ENCODE measurements at regions not wholly inside any gene's neighbourhood (a gene's known extent, or its start where the extent isn't known, plus 50 kb on each side); places are given as distances from the start of the nearest gene placed in this dataset.
A peak's percentile ranks its signal among the peaks of the same experiment; 100 is the strongest.

DNA sequence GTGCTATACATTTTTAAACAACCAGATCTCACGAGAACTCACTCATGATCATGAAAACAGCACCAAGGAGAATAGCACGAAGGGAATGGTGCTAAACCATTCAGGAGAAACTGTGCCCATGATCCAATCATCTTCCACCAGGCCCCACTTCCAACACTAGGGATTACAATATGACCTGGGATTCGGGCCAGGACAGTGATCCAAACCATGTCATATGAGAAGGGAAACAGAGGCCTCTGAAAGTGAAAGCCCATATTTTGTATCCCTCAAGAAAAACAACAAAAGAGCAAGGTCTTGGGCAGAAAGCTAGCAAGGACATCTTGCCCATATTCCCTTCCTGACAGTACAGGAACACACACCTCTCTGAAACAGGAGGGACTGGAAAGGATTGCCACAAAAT is 163.9 kb upstream of the VASH1 start:
- peaks cover under 1% of the 10 kb centered on the region for H3K9me3 ChIP-seq (ENCODE audit: control insufficient read depth, insufficient read depth, low read length)
- H3K27me3 ChIP-seq (ENCODE audit: control insufficient read depth, insufficient read depth, low read length), result no peaks in the 10 kb centered on the region
- no peak for DNase-seq (ENCODE audit: low read depth in 4 of 6, low spot score in 6 of 6)
- no peak overlapping the region for H3K4me3 ChIP-seq (ENCODE audit: low read depth, low read length)
- H3K4me1 ChIP-seq (ENCODE audit: control insufficient read depth, insufficient read depth, low read length), result no peaks in the 10 kb centered on the region
- H3K27ac ChIP-seq (ENCODE audit: low read depth, low read length), result no peak overlapping the region
- 89% methylated on average over 3 of the region's 3 CpGs for WGBS (ENCODE audit: insufficient coverage)
- no peaks in the 10 kb centered on the region for H3K36me3 ChIP-seq (ENCODE audit: control insufficient read depth, insufficient read depth, low read length)

DNA sequence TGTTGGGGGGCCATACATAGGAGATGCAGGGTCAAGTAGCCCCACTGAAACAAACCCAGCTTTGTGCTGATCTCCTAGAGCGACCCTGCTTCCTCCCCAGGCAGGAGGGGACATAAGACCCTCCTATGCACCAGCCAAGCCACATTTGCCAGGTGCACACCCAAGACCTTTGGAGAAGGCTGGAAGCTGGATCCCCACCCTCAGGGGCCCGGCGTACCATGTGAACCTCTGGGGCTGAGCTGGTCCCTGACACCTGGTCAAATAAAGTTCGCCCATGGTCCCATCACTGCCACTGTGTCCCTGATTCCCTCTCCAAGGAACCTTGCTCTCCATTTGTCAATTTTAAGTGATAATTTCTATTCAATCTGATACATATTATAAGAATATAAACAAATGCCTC is 162.1 kb upstream of the VASH1 start:
- H3K9me3 ChIP-seq (ENCODE audit: control insufficient read depth, insufficient read depth, low read length), result no peaks in the 10 kb centered on the region
- H3K27ac ChIP-seq (ENCODE audit: low read depth, low read length), result no peak overlapping the region
- H3K4me1 ChIP-seq (ENCODE audit: control insufficient read depth, insufficient read depth, low read length), result no peaks in the 10 kb centered on the region
- DNase-seq (ENCODE audit: low read depth in 4 of 6, low spot score in 6 of 6), result no peak
- no peaks in the 10 kb centered on the region for H3K36me3 ChIP-seq (ENCODE audit: control insufficient read depth, insufficient read depth, low read length)
- WGBS (ENCODE audit: insufficient coverage), result 77% methylated on average over 3 of the region's 4 CpGs
- no peaks in the 10 kb centered on the region for H3K27me3 ChIP-seq (ENCODE audit: control insufficient read depth, insufficient read depth, low read length)
- H3K4me3 ChIP-seq (ENCODE audit: low read depth, low read length), result no peak overlapping the region

- no peak overlapping the region for H3K27ac ChIP-seq (ENCODE audit: low read depth, low read length)
- 30% methylated on average over 2 of the region's 13 CpGs for WGBS (ENCODE audit: insufficient coverage)
- DNase-seq (ENCODE audit: low read depth in 4 of 6, low spot score in 6 of 6), result peak in 1 of 6 donors; percentile 78
- no peak overlapping the region for H3K4me3 ChIP-seq (ENCODE audit: low read depth, low read length)
- no peaks in the 10 kb centered on the region for H3K27me3 ChIP-seq (ENCODE audit: control insufficient read depth, insufficient read depth, low read length)
- H3K9me3 ChIP-seq (ENCODE audit: control insufficient read depth, insufficient read depth, low read length), result no peaks in the 10 kb centered on the region
- no peaks in the 10 kb centered on the region for H3K36me3 ChIP-seq (ENCODE audit: control insufficient read depth, insufficient read depth, low read length)
- H3K4me1 ChIP-seq (ENCODE audit: control insufficient read depth, insufficient read depth, low read length), result no peaks in the 10 kb centered on the region
These were observed 161.5 kb upstream of the VASH1 start for GRCh38 chr14:76599559-76600287.

DNA sequence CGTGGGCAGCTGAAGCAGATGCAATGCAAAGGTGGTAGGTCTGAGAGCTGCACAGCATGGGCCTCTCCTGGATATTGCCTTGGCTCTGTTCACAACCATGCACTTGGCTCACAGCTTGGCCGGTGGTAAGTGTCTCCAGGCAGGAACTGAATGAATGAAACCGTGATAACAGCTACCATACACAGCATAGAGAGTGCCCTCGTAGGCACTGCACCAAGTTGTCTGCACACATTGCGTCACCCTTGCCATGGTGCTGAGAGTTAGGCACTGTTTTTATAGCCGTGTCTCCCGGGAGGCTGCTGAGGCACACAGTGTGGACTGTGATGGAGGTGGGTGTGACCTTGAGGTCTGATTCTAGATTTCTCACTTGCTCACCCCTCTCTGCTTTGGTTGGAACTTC is 157.6 kb upstream of the VASH1 start:
- Histone ChIP-seq H3K27me3 (ENCODE audit: control insufficient read depth, insufficient read depth, low read length) (no peaks in the 10 kb centered on the region), H3K36me3 (ENCODE audit: control insufficient read depth, insufficient read depth, low read length) (no peaks in the 10 kb centered on the region), H3K9me3 (ENCODE audit: control insufficient read depth, insufficient read depth, low read length) (no peaks in the 10 kb centered on the region), H3K4me1 (ENCODE audit: control insufficient read depth, insufficient read depth, low read length) (no peaks in the 10 kb centered on the region), H3K4me3 (ENCODE audit: low read depth, low read length) (no peak overlapping the region), H3K27ac (ENCODE audit: low read depth, low read length) (no peak overlapping the region)
- no peak for DNase-seq (ENCODE audit: low read depth in 4 of 6, low spot score in 6 of 6)
- WGBS (ENCODE audit: insufficient coverage), result 84% methylated on average over 7 of the region's 7 CpGs

DNA sequence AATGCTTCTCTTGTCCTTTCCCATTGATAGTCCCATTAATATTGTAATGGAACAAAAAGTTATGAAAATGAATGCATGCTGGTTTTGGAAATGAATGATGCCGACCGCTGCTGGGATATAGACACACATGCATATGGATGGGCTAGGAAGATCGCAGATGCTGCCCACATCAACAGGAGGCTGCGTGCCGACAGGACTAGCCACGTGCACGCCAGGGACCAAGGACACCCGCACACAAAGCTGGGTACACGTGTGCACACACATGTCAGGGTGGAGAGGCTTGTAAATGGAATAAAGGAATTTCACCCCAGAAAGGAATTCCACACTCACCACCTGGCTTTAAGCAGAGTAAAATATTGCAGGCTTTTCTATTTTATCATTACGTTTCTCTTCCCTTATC is 153.8 kb upstream of the VASH1 start:
- Histone ChIP-seq H3K9me3 (ENCODE audit: control insufficient read depth, insufficient read depth, low read length) (no peaks in the 10 kb centered on the region), H3K36me3 (ENCODE audit: control insufficient read depth, insufficient read depth, low read length) (no peaks in the 10 kb centered on the region), H3K4me3 (ENCODE audit: low read depth, low read length) (no peak overlapping the region), H3K27ac (ENCODE audit: low read depth, low read length) (no peak overlapping the region), H3K27me3 (ENCODE audit: control insufficient read depth, insufficient read depth, low read length) (no peaks in the 10 kb centered on the region), H3K4me1 (ENCODE audit: control insufficient read depth, insufficient read depth, low read length) (no peaks in the 10 kb centered on the region)
- 87% methylated on average over 3 of the region's 10 CpGs for whole genome bisulfite sequencing (ENCODE audit: insufficient coverage)
- DNase-seq (ENCODE audit: low read depth in 4 of 6, low spot score in 6 of 6), result no peak

DNA sequence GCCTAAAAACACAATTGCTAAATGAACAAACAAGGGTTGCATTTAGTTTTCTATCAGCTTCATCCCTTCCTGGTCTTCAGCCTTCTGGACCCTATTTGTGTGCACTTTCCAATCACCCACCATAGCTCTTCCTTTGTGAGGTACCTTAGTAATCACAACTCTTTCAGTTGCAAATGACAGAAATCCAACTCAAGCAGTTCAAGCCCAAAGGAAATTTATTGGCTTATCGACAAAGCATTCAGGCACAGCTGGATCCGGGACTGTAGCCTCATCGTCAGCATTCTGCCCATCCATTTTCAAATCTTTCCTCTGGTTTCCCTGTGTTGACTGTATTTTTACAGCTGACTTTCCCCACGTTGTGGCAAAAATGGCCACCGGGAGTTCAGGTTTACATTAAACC is 148.6 kb upstream of the VASH1 start:
- Histone ChIP-seq H3K27ac (ENCODE audit: low read depth, low read length) (no peak overlapping the region), H3K27me3 (ENCODE audit: control insufficient read depth, insufficient read depth, low read length) (no peaks in the 10 kb centered on the region), H3K36me3 (ENCODE audit: control insufficient read depth, insufficient read depth, low read length) (no peaks in the 10 kb centered on the region), H3K4me1 (ENCODE audit: control insufficient read depth, insufficient read depth, low read length) (no peaks in the 10 kb centered on the region), H3K9me3 (ENCODE audit: control insufficient read depth, insufficient read depth, low read length) (peaks cover 7% of the 10 kb centered on the region), H3K4me3 (ENCODE audit: low read depth, low read length) (no peak overlapping the region)
- 16% methylated on average over 4 of the region's 5 CpGs for WGBS (ENCODE audit: insufficient coverage)
- DNase-seq (ENCODE audit: low read depth in 4 of 6, low spot score in 6 of 6), result no peak

DNA sequence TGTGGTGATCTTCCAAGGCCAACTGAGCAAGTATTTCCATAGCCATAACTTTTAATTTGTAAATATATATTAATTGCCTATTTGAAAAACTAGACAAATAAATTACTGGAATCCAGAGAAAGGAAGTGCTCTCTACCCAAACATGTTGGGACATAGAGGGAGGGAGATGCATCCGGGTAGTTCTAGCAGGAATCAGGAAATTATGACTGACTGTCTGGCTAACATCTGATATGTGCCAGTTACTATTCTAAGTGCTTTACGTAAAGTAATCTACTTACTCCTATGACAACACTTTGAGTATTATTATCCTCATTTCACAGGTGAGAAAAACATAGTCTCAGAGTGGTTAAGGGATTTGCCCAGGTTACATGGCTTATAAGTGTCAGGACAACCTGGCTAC is 147.7 kb upstream of the VASH1 start:
- no peak overlapping the region for H3K4me3 ChIP-seq (ENCODE audit: low read depth, low read length)
- no peaks in the 10 kb centered on the region for H3K36me3 ChIP-seq (ENCODE audit: control insufficient read depth, insufficient read depth, low read length)
- no CpG with 5 or more reads among the region's 2 CpGs for WGBS (ENCODE audit: insufficient coverage)
- H3K27ac ChIP-seq (ENCODE audit: low read depth, low read length), result no peak overlapping the region
- H3K9me3 ChIP-seq (ENCODE audit: control insufficient read depth, insufficient read depth, low read length), result peaks cover 10% of the 10 kb centered on the region
- no peak for DNase-seq (ENCODE audit: low read depth in 4 of 6, low spot score in 6 of 6)
- no peaks in the 10 kb centered on the region for H3K4me1 ChIP-seq (ENCODE audit: control insufficient read depth, insufficient read depth, low read length)
- H3K27me3 ChIP-seq (ENCODE audit: control insufficient read depth, insufficient read depth, low read length), result no peaks in the 10 kb centered on the region

DNA sequence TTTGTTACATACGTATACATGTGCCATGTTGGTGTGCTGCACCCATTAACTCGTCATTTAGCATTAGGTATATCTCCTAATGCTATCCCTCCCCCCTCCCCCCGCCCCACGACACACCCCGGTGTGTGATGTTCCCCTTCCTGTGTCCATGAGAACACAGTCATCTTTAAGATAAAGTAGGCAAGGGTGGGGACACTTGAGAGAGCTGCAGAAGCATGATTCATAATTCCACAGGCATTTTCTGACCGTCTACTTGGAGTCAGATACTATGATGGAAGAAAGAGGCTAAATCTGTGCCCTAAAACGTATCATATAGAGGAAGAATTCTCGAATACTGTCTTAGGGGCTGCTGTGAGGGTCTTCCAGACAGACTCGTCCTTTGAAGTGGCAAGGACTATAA is 145.9 kb upstream of the VASH1 start:
- Histone ChIP-seq H3K4me1 (ENCODE audit: control insufficient read depth, insufficient read depth, low read length) (no peaks in the 10 kb centered on the region), H3K27ac (ENCODE audit: low read depth, low read length) (no peak overlapping the region), H3K36me3 (ENCODE audit: control insufficient read depth, insufficient read depth, low read length) (no peaks in the 10 kb centered on the region), H3K27me3 (ENCODE audit: control insufficient read depth, insufficient read depth, low read length) (no peaks in the 10 kb centered on the region), H3K4me3 (ENCODE audit: low read depth, low read length) (no peak overlapping the region), H3K9me3 (ENCODE audit: control insufficient read depth, insufficient read depth, low read length) (peaks cover 10% of the 10 kb centered on the region)
- WGBS (ENCODE audit: insufficient coverage), result 100% methylated on average over 1 of the region's 9 CpGs
- DNase-seq (ENCODE audit: low read depth in 4 of 6, low spot score in 6 of 6), result no peak

DNA sequence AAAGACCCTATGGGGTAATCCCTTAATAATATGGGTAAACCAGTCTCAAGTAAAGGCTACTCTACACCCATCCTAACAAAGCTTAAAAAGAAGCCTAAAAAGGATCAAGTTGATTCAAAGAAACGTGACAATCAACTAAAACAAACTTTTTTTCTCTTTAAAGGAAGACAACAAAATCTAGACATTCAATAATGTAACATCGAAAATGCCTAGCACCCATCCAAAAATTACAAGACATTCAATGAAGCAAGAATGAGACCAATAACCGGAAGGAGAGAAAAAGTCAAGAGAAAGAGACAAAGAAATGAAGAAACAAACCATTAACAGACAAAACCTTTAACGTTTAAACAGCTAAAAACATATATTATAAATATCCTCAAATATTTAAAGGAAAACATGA is 143.8 kb upstream of the VASH1 start:
- Histone ChIP-seq H3K36me3 (ENCODE audit: control insufficient read depth, insufficient read depth, low read length) (no peaks in the 10 kb centered on the region), H3K4me3 (ENCODE audit: low read depth, low read length) (no peak overlapping the region), H3K27ac (ENCODE audit: low read depth, low read length) (no peak overlapping the region), H3K4me1 (ENCODE audit: control insufficient read depth, insufficient read depth, low read length) (no peaks in the 10 kb centered on the region), H3K9me3 (ENCODE audit: control insufficient read depth, insufficient read depth, low read length) (peaks cover 10% of the 10 kb centered on the region), H3K27me3 (ENCODE audit: control insufficient read depth, insufficient read depth, low read length) (no peaks in the 10 kb centered on the region)
- WGBS (ENCODE audit: insufficient coverage), result no CpG with 5 or more reads among the region's 4 CpGs
- no peak for DNase-seq (ENCODE audit: low read depth in 4 of 6, low spot score in 6 of 6)

DNA sequence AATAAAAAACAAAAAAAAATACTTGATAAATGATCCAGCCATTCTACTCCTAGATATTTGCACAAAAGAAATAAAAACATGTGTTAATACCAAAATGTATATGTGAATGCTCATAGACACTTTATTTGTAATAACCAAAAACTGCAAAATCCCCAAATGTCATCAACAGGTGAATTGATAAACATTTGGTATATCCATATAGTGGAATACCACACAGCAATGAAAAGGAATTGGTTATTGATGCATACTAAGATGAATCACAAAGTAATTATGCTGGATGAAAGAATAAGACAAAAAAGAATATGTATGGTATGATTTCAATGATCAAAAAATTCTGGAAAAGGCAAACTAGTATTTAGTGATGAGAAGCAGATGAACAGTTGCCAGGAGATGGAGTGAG is 124.7 kb upstream of the VASH1 start:
- Histone ChIP-seq H3K36me3 (ENCODE audit: control insufficient read depth, insufficient read depth, low read length) (no peaks in the 10 kb centered on the region), H3K4me3 (ENCODE audit: low read depth, low read length) (no peak overlapping the region), H3K4me1 (ENCODE audit: control insufficient read depth, insufficient read depth, low read length) (no peaks in the 10 kb centered on the region), H3K9me3 (ENCODE audit: control insufficient read depth, insufficient read depth, low read length) (no peaks in the 10 kb centered on the region), H3K27me3 (ENCODE audit: control insufficient read depth, insufficient read depth, low read length) (no peaks in the 10 kb centered on the region), H3K27ac (ENCODE audit: low read depth, low read length) (no peak overlapping the region)
- no peak for DNase-seq (ENCODE audit: low read depth in 4 of 6, low spot score in 6 of 6)
